ENCODE measurements at regions not wholly inside any gene's neighbourhood (a gene's known extent, or its start where the extent isn't known, plus 50 kb on each side); places are given as distances from the start of the nearest gene placed in this dataset.

DNA sequence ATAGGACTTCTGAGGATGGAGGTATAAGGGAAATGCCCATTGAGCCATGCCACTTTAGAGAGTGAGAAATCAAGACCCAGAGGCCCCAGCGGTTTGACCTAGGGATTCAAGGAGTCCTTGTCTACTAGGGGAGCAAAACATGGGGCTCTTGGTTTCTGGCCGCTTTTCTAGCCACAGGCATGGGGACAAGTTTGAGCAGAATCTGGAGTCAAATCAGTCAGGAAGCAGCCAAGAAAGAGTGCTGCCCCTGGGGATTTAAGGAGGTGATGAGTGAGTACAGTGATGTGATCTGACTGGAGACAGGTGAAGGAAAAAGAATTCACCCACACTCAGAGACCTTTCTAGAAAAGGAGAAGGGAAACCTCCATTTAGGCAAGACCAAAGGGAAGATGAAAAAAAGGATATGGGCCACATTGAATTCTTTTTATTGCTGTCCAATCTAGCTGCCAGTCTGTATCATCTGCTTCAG lies 244.0 kb upstream of the TBC1D5 start:
- H3K4me3 Mint-ChIP-seq, result no peak overlapping the region
- no peak overlapping the region for H3K27ac Mint-ChIP-seq
- peaks cover 10% of the 10 kb centered on the region for H3K4me1 Mint-ChIP-seq (ENCODE audit: unreplicated experiment)
- H3K27me3 Mint-ChIP-seq, result no peaks in the 10 kb centered on the region
- DNase-seq (ENCODE audit: extremely low spot score, unreplicated experiment), result no peak
- H3K36me3 Mint-ChIP-seq, result peaks cover 3% of the 10 kb centered on the region
- H3K9me3 Mint-ChIP-seq, result peaks cover 5% of the 10 kb centered on the region
- TF ChIP-seq, protein P1, sequence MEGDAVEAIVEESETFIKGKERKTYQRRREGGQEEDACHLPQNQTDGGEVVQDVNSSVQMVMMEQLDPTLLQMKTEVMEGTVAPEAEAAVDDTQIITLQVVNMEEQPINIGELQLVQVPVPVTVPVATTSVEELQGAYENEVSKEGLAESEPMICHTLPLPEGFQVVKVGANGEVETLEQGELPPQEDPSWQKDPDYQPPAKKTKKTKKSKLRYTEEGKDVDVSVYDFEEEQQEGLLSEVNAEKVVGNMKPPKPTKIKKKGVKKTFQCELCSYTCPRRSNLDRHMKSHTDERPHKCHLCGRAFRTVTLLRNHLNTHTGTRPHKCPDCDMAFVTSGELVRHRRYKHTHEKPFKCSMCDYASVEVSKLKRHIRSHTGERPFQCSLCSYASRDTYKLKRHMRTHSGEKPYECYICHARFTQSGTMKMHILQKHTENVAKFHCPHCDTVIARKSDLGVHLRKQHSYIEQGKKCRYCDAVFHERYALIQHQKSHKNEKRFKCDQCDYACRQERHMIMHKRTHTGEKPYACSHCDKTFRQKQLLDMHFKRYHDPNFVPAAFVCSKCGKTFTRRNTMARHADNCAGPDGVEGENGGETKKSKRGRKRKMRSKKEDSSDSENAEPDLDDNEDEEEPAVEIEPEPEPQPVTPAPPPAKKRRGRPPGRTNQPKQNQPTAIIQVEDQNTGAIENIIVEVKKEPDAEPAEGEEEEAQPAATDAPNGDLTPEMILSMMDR (conservative IDR thresholded peaks at IDR 0.05), result no peak

DNA sequence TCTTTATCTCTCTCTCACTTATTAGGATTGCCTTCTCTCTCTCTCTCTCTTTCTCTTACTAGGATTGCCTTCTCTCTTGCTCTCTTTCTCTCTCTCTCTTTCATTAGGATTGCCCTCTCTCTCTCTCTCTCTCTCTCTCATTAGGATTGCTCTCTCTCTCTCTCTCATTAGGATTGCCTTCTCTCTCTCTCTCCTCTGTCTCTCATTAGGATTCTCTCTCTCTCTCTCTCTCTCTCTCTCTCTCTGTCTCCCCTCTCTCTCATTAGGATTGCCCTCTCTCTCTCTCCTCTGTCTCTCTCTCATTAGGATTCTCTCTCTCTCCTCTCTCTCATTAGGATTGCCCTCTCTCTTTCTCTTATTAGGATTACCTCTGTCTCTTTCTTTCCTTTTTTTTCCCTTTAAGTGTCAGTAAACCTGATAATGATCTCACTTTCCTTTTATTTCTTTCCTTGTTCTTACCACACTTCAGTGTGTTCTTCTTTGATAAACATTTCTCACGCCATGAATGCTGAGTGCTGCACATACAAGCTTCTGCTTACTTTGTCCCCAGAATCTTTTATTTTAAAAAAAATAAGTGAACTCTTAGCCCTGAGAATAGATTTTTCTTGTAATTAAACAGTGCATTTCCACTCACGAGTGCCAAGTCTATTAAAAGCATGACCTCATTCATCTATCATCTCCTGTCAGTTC lies 243.4 kb upstream of the TBC1D5 start:
- H3K4me1 Mint-ChIP-seq (ENCODE audit: unreplicated experiment), result peaks cover 10% of the 10 kb centered on the region

DNA sequence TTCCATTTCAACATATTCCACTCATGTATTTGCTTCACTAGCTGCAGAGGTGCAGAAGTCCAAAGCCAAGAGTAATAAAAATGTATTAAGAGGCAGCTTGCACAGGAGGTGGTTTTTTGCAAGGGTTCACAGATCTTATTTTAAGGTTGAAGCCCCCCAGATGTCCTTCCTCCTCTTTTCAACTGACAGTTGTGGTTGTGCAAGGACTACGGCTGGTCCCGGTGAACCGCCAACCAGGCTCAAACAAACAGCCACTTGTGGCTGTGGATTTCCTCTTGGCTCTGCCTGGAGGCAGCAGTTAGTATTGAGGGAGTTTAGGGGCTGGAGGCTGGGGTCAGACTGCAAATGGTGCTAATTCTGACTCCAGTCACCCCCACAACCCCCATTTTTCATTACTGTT lies 240.7 kb upstream of the TBC1D5 start:
- DNase-seq (ENCODE audit: extremely low spot score, unreplicated experiment), result no peak
- Mint-ChIP-seq H3K4me3 (no peak overlapping the region), H3K9me3 (peaks cover 5% of the 10 kb centered on the region), H3K27me3 (no peaks in the 10 kb centered on the region), H3K27ac (no peak overlapping the region), H3K4me1 (ENCODE audit: unreplicated experiment) (peaks cover 10% of the 10 kb centered on the region), H3K36me3 (no peaks in the 10 kb centered on the region)
- TF ChIP-seq, protein P1 (conservative IDR thresholded peaks at IDR 0.05), result no peak

More for the DNA sequence above, 243.4 kb upstream of the TBC1D5 start:
- Mint-ChIP-seq H3K9me3 (peaks cover 5% of the 10 kb centered on the region), H3K27ac (no peak overlapping the region), H3K36me3 (peaks cover 3% of the 10 kb centered on the region), H3K4me3 (no peak overlapping the region), H3K27me3 (no peaks in the 10 kb centered on the region)
- DNase-seq (ENCODE audit: extremely low spot score, unreplicated experiment), result no peak
- TF ChIP-seq, protein P1 (conservative IDR thresholded peaks at IDR 0.05), result no peak

DNA sequence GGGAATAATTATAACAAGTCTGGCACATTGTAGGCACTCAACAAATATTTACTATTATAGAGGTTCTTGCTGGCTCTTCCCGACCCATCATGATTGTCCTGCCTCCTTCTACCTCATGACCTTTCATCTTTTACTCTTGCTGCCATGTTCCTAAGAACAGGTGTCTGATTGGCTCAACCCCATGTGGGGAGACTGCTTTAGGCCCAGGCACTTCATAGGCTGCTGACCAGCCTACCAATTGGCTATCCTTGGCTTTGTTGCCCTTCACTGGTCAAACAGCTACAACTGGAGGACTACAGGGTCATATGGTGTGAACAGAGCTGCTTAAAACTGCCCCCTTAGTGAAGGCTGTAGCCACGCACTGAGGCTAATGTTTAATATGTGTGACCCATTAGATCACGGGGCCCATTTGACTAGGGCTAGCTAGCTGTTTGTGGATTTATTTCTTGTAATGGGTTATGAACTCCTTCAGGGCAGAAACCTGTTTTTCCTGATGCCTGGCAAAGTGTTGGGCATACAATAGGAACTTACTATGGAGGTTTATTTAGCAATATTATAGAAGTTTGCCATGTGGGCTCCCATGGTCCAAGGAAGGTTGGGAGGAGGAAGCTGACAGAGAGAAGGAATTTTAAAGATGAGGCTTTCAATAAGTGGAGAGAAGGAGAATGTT lies 239.9 kb upstream of the TBC1D5 start:
- no peaks in the 10 kb centered on the region for H3K36me3 Mint-ChIP-seq
- H3K9me3 Mint-ChIP-seq, result peaks cover 5% of the 10 kb centered on the region
- no peak for DNase-seq (ENCODE audit: extremely low spot score, unreplicated experiment)
- peaks cover 10% of the 10 kb centered on the region for H3K4me1 Mint-ChIP-seq (ENCODE audit: unreplicated experiment)
- no peak overlapping the region for H3K27ac Mint-ChIP-seq
- TF ChIP-seq, protein P1 (conservative IDR thresholded peaks at IDR 0.05), result no peak
- H3K27me3 Mint-ChIP-seq, result no peaks in the 10 kb centered on the region
- H3K4me3 Mint-ChIP-seq, result no peak overlapping the region

DNA sequence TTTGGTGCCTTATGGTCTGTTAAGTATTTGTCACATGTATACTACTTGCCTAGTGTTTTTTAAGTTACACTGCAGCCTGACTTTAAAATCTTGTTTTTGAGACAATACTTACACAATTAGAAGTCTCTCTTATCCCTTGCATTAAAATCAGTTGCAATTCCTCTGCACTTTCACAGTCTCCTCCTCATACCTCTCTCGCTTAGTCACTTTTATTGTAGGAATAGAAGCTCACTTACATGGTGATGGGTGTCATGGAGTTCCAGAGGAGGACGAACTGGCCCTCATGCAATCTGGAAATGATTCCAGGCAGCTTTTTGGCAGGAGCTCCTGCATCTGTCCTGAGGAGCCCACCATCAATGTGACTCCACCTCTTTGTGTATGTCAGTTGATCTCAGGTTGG lies 238.4 kb upstream of the TBC1D5 start:
- H3K36me3 Mint-ChIP-seq, result no peaks in the 10 kb centered on the region
- no peak overlapping the region for H3K4me3 Mint-ChIP-seq
- no peaks in the 10 kb centered on the region for H3K4me1 Mint-ChIP-seq (ENCODE audit: unreplicated experiment)
- peaks cover 5% of the 10 kb centered on the region for H3K9me3 Mint-ChIP-seq
- no peak overlapping the region for H3K27ac Mint-ChIP-seq
- TF ChIP-seq, protein P1 (conservative IDR thresholded peaks at IDR 0.05), result no peak
- no peaks in the 10 kb centered on the region for H3K27me3 Mint-ChIP-seq
- no peak for DNase-seq (ENCODE audit: extremely low spot score, unreplicated experiment)
